ENCODE measurements at regions not wholly inside any gene's neighbourhood (a gene's known extent, or its start where the extent isn't known, plus 50 kb on each side); places are given as distances from the start of the nearest gene placed in this dataset.

- no peak overlapping the region for H3K27ac Mint-ChIP-seq (ENCODE audit: unreplicated experiment)
Measured at GRCh38 chr1:209045331-209046057, 538.0 kb upstream of the CAMK1G start.

GRCh38 chr1:209046058-209046417, 537.5 kb upstream of the CAMK1G start:
- Mint-ChIP-seq H3K36me3 (ENCODE audit: insufficient read depth, unreplicated experiment) (no peaks in the 10 kb centered on the region), H3K9me3 (ENCODE audit: unreplicated experiment) (no peaks in the 10 kb centered on the region), H3K4me1 (ENCODE audit: low read depth, unreplicated experiment) (peaks cover 27% of the 10 kb centered on the region), H3K27ac (ENCODE audit: unreplicated experiment) (no peak overlapping the region), H3K27me3 (ENCODE audit: insufficient read depth, unreplicated experiment) (no peaks in the 10 kb centered on the region), H3K4me3 (ENCODE audit: unreplicated experiment) (no peak overlapping the region)
- Histone ChIP-seq H3K36me3 (ENCODE audit: control insufficient read depth, insufficient read depth, low read length) (no peaks in the 10 kb centered on the region), H3K9me3 (no peaks in the 10 kb centered on the region), H3K27me3 (replicated peaks; ENCODE audit: control insufficient read depth, insufficient read depth, low read length) (no peaks in the 10 kb centered on the region), H3K4me1 (peaks cover 23% of the 10 kb centered on the region), H3K4me3 (ENCODE audit: low read depth, low read length) (no peak overlapping the region)
- ChIA-PET CTCF (interaction anchor here (0.7 kb wide), 1 partner anchor 414 kb away, joined by 5 read pairs; no protein-coding TSS in a partner anchor), POLR2A (no interaction called here)
- TF ChIP-seq CTCF (IDR thresholded peaks at IDR 0.05; ENCODE audit: insufficient read depth in 1 of 2, low read depth in 1 of 2, low read length in 1 of 2, severe bottlenecking in 1 of 2, unreplicated experiment in 1 of 2): no peak
- intact Hi-C loops (cut with micrococcal nuclease; ENCODE audit: unreplicated experiment): no loop called here
- DNase-seq: no peak
- BruUV-seq (replicated peaks): no TSS peak

More at GRCh38 chr1:209045331-209046057, 538.0 kb upstream of the CAMK1G start:
- ChIA-PET CTCF (interaction anchor here (0.7 kb wide), 1 partner anchor 414 kb away, joined by 5 read pairs; no protein-coding TSS in a partner anchor), POLR2A (no interaction called here)
- peaks cover 23% of the 10 kb centered on the region for H3K4me1 ChIP-seq
- no peaks in the 10 kb centered on the region for H3K36me3 Mint-ChIP-seq (ENCODE audit: insufficient read depth, unreplicated experiment)
- intact Hi-C loops (cut with micrococcal nuclease; ENCODE audit: unreplicated experiment): no loop called here
- no TSS peak for BruUV-seq (replicated peaks)
- H3K4me3 ChIP-seq (ENCODE audit: low read depth, low read length): no peak overlapping the region
- H3K9me3 ChIP-seq: no peaks in the 10 kb centered on the region
- H3K9me3 Mint-ChIP-seq (ENCODE audit: unreplicated experiment): no peaks in the 10 kb centered on the region
- no peak for TF ChIP-seq CTCF (IDR thresholded peaks at IDR 0.05; ENCODE audit: insufficient read depth in 1 of 2, low read depth in 1 of 2, low read length in 1 of 2, severe bottlenecking in 1 of 2, unreplicated experiment in 1 of 2)
- H3K27me3 ChIP-seq (replicated peaks; ENCODE audit: control insufficient read depth, insufficient read depth, low read length): no peaks in the 10 kb centered on the region
- H3K4me3 Mint-ChIP-seq (ENCODE audit: unreplicated experiment): no peak overlapping the region
- H3K27me3 Mint-ChIP-seq (ENCODE audit: insufficient read depth, unreplicated experiment): no peaks in the 10 kb centered on the region
- H3K36me3 ChIP-seq (ENCODE audit: control insufficient read depth, insufficient read depth, low read length): no peaks in the 10 kb centered on the region
- H3K4me1 Mint-ChIP-seq (ENCODE audit: low read depth, unreplicated experiment): peaks cover 27% of the 10 kb centered on the region
- DNase-seq: no peak

- H3K27me3 Mint-ChIP-seq (ENCODE audit: insufficient read depth, unreplicated experiment): no peaks in the 10 kb centered on the region
Measured at GRCh38 chr1:209046935-209047334, 536.6 kb upstream of the CAMK1G start.

More at GRCh38 chr1:209046935-209047334, 536.6 kb upstream of the CAMK1G start:
- Mint-ChIP-seq H3K4me3 (ENCODE audit: unreplicated experiment) (no peak overlapping the region), H3K4me1 (ENCODE audit: low read depth, unreplicated experiment) (peaks cover 27% of the 10 kb centered on the region), H3K36me3 (ENCODE audit: insufficient read depth, unreplicated experiment) (no peaks in the 10 kb centered on the region), H3K27ac (ENCODE audit: unreplicated experiment) (no peak overlapping the region), H3K9me3 (ENCODE audit: unreplicated experiment) (no peaks in the 10 kb centered on the region)
- ChIA-PET CTCF (no interaction called here), POLR2A (no interaction called here)
- no peaks in the 10 kb centered on the region for H3K36me3 ChIP-seq (ENCODE audit: control insufficient read depth, insufficient read depth, low read length)
- intact Hi-C loops (cut with micrococcal nuclease; ENCODE audit: unreplicated experiment): no loop called here
- H3K4me1 ChIP-seq: peaks cover 23% of the 10 kb centered on the region
- no peak for TF ChIP-seq CTCF (IDR thresholded peaks at IDR 0.05; ENCODE audit: insufficient read depth in 1 of 2, low read depth in 1 of 2, low read length in 1 of 2, severe bottlenecking in 1 of 2, unreplicated experiment in 1 of 2)
- no peaks in the 10 kb centered on the region for H3K27me3 ChIP-seq (replicated peaks; ENCODE audit: control insufficient read depth, insufficient read depth, low read length)
- H3K4me3 ChIP-seq (ENCODE audit: low read depth, low read length): no peak overlapping the region
- no peaks in the 10 kb centered on the region for H3K9me3 ChIP-seq
- no TSS peak for BruUV-seq (replicated peaks)
- no peak for DNase-seq

Data from Caco-2 (cell line).